Endometrium (tissue), 2 donors: ENCODE measurements at regions not wholly inside any gene's neighbourhood (a gene's known extent, or its start where the extent isn't known, plus 50 kb on each side); places are given as distances from the start of the nearest gene placed in this dataset.

ENCODE experiments used
- FAIRE-seq: peaks from 2 replicates; lab custom pipeline; 2012; peaks lifted over from hg19 to GRCh38; lab: Jason Lieb, UNC
- donor health status: control.
- donor health status: control.

GRCh38 chr18:38900445-38900844, 1334.8 kb upstream of the CELF4 start:
- no peak for FAIRE-seq

- FAIRE-seq, result no peak
Measured at GRCh38 chr18:38900031-38900430, 1334.4 kb upstream of the CELF4 start.

GRCh38 chr18:38899252-38899651, 1333.7 kb upstream of the CELF4 start:
- FAIRE-seq, result no peak

GRCh38 chr18:38898167-38898566, 1332.6 kb upstream of the CELF4 start:
- no peak for FAIRE-seq

- FAIRE-seq, result no peak
Measured at GRCh38 chr18:38895560-38895959, 1330.0 kb upstream of the CELF4 start.

GRCh38 chr18:38887671-38888020, 1322.0 kb upstream of the CELF4 start:
- no peak for FAIRE-seq

GRCh38 chr18:38886861-38887670, 1321.5 kb upstream of the CELF4 start:
- FAIRE-seq, result no peak

- FAIRE-seq, result no peak
Measured at GRCh38 chr18:38886235-38886634, 1320.6 kb upstream of the CELF4 start.

- no peak for FAIRE-seq
Measured at GRCh38 chr18:38884050-38884449, 1318.5 kb upstream of the CELF4 start.

- FAIRE-seq, result no peak
Measured at GRCh38 chr18:38883111-38883510, 1317.5 kb upstream of the CELF4 start.

- FAIRE-seq, result no peak
Measured at GRCh38 chr18:38879871-38880270, 1314.3 kb upstream of the CELF4 start.

- FAIRE-seq, result no peak
Measured at GRCh38 chr18:38872342-38872741, 1306.7 kb upstream of the CELF4 start.

- no peak for FAIRE-seq
Measured at GRCh38 chr18:38868757-38869156, 1303.2 kb upstream of the CELF4 start.

GRCh38 chr18:38867680-38868079, 1302.1 kb upstream of the CELF4 start:
- no peak for FAIRE-seq

- FAIRE-seq, result no peak
Measured at GRCh38 chr18:38851526-38851925, 1285.9 kb upstream of the CELF4 start.

- no peak for FAIRE-seq
Measured at GRCh38 chr18:38847326-38847725, 1281.7 kb upstream of the CELF4 start.

- FAIRE-seq, result peak; percentile 100
Measured at GRCh38 chr18:38843291-38843690, 1277.7 kb upstream of the CELF4 start.

- no peak for FAIRE-seq
Measured at GRCh38 chr18:38826247-38826646, 1260.6 kb upstream of the CELF4 start.

GRCh38 chr18:38811209-38811608, 1245.6 kb upstream of the CELF4 start:
- no peak for FAIRE-seq

- no peak for FAIRE-seq
Measured at GRCh38 chr18:38810789-38811188, 1245.2 kb upstream of the CELF4 start.

- no peak for FAIRE-seq
Measured at GRCh38 chr18:38807915-38808314, 1242.3 kb upstream of the CELF4 start.

- no peak for FAIRE-seq
Measured at GRCh38 chr18:38805256-38805655, 1239.7 kb upstream of the CELF4 start.

GRCh38 chr18:38801640-38802039, 1236.0 kb upstream of the CELF4 start:
- FAIRE-seq, result no peak

GRCh38 chr18:38796762-38797161, 1231.2 kb upstream of the CELF4 start:
- no peak for FAIRE-seq
